RWPE2 (cell line): ENCODE measurements at regions not wholly inside any gene's neighbourhood (a gene's known extent, or its start where the extent isn't known, plus 50 kb on each side); places are given as distances from the start of the nearest gene placed in this dataset.

Experiments
- ATAC-seq: fragments of 200-7000 bp; cut with Tn5 transposase; 3 replicates; pipeline ENCODE4 v1.9.1; 2021; ENCODE audit warnings: low read depth
- DNase-seq: peaks from one replicate; pipeline ENCODE4 v3.0.0-alpha.2; 2020; ENCODE audit warnings: low spot score
- H3K27ac ChIP-seq: fragments of 450-650 bp; 2 replicates; pipeline ENCODE4 v1.5.1; 2017; ENCODE audit warnings: mild to moderate bottlenecking; ENCODE audit not compliant: poor library complexity, severe bottlenecking
- H3K27me3 ChIP-seq: fragments of 250-450 bp; sonication (Bioruptor Pico); 2 replicates; pipeline ENCODE4 v1.5.1; 2021; ENCODE audit warnings: mild to moderate bottlenecking, moderate library complexity; ENCODE audit not compliant: insufficient read depth, poor library complexity, severe bottlenecking
- H3K36me3 ChIP-seq: fragments of 250-450 bp; sonication (Bioruptor Pico); 2 replicates; pipeline ENCODE4 v1.5.1; 2020; ENCODE audit warnings: low read depth, mild to moderate bottlenecking, moderate library complexity
- H3K4me1 ChIP-seq: fragments of 250-450 bp; sonication (Bioruptor Pico); 2 replicates; pipeline ENCODE4 v1.5.1; 2021; ENCODE audit warnings: mild to moderate bottlenecking, moderate library complexity; ENCODE audit not compliant: insufficient read depth, poor library complexity, severe bottlenecking
- H3K4me3 ChIP-seq: fragments of 250-450 bp; sonication (Bioruptor Pico); 2 replicates; pipeline ENCODE4 v1.5.1; 2021; ENCODE audit warnings: mild to moderate bottlenecking, moderate library complexity; ENCODE audit not compliant: severe bottlenecking
- H3K9me3 ChIP-seq: fragments of 250-450 bp; sonication (Bioruptor Pico); 2 replicates; pipeline ENCODE4 v1.5.1; 2021; ENCODE audit warnings: mild to moderate bottlenecking, moderate library complexity; ENCODE audit not compliant: severe bottlenecking
- TF ChIP-seq, protein P1 (sequence below): fragments of 450-650 bp; IDR thresholded peaks from one replicate; pipeline ENCODE4 v1.5.1; 2017; ENCODE audit warnings: mild to moderate bottlenecking, moderate library complexity; ENCODE audit not compliant: poor library complexity, severe bottlenecking

DNA sequence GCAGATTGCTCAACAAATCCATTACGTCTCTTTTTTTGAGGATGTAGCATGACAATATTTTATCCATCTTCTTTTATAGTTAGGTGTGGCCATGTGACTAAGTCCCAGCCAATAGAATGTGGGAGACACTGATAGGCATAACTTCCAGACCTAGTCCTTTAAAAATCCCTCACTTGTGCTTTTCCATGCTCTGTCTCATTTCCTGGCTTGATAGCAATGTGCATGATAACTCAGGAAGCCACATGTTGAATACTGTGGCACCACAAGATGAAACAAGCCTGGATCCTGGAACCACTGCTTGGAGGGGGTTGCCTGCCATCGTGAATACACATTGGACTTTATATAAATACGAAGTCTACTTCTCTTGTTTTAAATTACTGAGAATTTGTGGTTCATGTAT, 184.0 kb upstream of the NEIL3 start:
- Histone ChIP-seq H3K4me3 (no peak overlapping the region), H3K27me3 (no peaks in the 10 kb centered on the region), H3K36me3 (no peaks in the 10 kb centered on the region), H3K9me3 (peaks cover 14% of the 10 kb centered on the region), H3K27ac (no peak overlapping the region), H3K4me1 (peaks cover 33% of the 10 kb centered on the region)
- ATAC-seq (peak; percentile 33; the same call in 1 of the 3 replicates), DNase-seq (no peak)
- TF ChIP-seq, protein P1, sequence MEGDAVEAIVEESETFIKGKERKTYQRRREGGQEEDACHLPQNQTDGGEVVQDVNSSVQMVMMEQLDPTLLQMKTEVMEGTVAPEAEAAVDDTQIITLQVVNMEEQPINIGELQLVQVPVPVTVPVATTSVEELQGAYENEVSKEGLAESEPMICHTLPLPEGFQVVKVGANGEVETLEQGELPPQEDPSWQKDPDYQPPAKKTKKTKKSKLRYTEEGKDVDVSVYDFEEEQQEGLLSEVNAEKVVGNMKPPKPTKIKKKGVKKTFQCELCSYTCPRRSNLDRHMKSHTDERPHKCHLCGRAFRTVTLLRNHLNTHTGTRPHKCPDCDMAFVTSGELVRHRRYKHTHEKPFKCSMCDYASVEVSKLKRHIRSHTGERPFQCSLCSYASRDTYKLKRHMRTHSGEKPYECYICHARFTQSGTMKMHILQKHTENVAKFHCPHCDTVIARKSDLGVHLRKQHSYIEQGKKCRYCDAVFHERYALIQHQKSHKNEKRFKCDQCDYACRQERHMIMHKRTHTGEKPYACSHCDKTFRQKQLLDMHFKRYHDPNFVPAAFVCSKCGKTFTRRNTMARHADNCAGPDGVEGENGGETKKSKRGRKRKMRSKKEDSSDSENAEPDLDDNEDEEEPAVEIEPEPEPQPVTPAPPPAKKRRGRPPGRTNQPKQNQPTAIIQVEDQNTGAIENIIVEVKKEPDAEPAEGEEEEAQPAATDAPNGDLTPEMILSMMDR, result no peak

DNA sequence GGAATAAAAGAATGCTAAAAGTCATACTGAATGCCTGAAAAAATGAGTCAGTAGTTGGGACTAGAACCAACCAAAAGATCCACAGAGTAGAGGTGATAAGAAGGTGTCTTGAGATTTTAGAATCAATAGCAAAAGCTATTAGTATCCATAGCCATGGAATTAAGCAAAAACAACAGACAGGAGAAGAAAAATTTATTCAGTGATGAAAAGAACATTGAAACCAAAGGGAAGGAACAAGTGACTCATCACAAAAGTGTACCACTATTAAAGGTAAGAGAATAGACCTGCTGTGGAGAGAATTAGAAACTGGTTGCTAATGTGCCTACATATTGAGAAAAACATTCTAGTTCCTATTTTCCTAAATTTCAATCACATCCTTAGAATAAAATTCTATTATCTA, 182.0 kb upstream of the NEIL3 start:
- H3K4me1 ChIP-seq, result peaks cover 33% of the 10 kb centered on the region
- TF ChIP-seq, protein P1, result no peak
- peak overlapping the region; percentile 75 for H3K27ac ChIP-seq
- H3K27me3 ChIP-seq, result no peaks in the 10 kb centered on the region
- no peak overlapping the region for H3K4me3 ChIP-seq
- peaks cover 10% of the 10 kb centered on the region for H3K9me3 ChIP-seq
- DNase-seq (no peak), ATAC-seq (no peak; the same call in 2 of the 3 replicates)
- H3K36me3 ChIP-seq, result no peaks in the 10 kb centered on the region

DNA sequence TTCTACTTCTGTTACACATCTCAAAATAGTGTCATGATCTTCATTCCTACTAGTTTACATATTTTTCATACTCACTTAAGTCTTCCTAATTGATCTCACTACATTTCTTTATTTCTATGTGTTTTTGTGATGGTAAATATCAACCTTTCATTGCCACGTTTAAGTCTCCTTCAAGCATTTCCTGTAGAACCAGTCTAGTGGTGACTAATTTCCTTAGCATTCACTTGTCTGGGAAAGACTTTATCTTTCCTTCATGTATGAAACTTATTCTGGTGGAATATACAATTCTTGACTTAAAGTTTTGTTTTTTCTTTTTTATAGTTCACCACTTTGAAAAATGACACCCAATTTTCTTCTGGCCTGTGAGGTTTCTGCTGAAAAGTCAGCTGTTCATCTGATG, 181.4 kb upstream of the NEIL3 start:
- Histone ChIP-seq H3K4me1 (peaks cover 33% of the 10 kb centered on the region), H3K9me3 (peaks cover 10% of the 10 kb centered on the region), H3K36me3 (no peaks in the 10 kb centered on the region), H3K27me3 (no peaks in the 10 kb centered on the region), H3K4me3 (no peak overlapping the region), H3K27ac (peak overlapping the region; percentile 75)
- DNase-seq (no peak), ATAC-seq (peak; percentile 82)
- TF ChIP-seq, protein P1, result no peak

DNA sequence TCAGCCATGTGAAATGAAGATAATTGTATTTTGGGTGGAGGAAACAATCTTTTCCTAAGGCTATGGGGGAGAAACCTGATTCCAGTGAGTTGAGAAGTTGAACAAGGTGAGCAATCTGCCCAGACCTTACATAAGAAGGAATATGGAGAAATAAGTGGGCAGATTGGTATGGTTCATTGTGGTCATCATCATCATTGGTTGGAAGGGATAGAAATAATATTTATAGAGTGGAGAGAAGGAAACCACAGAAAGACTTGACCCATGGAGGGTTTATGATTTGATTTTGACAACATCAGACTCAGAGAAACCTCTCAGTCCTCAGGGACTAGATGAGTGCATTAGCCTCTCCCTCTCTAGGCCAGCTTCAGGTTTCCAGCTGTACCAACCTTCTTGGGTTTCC, 177.9 kb upstream of the NEIL3 start:
- H3K4me1 ChIP-seq, result peaks cover 17% of the 10 kb centered on the region
- H3K4me3 ChIP-seq, result no peak overlapping the region
- H3K27me3 ChIP-seq, result no peaks in the 10 kb centered on the region
- TF ChIP-seq, protein P1, result no peak
- H3K9me3 ChIP-seq, result peaks cover 10% of the 10 kb centered on the region
- no peaks in the 10 kb centered on the region for H3K36me3 ChIP-seq
- DNase-seq (no peak), ATAC-seq (no peak)
- H3K27ac ChIP-seq, result no peak overlapping the region

DNA sequence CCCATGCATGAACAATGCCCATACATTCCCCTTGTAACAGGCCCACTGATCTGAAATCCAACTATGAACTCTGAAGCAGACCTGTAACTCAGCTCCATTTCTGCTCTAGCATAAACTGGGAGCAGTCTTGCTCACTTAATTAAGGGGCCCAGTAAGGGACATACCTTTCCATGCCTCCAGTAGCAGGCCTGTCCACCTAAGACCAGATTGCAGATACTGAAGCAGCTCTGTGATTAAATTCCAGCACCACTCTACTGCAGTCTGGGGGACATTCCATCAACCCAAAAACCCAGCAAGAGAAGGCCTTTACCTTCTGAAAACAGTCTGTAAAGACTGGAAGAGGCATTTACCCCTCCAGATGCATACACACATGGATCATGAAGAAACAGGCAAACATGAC, 162.0 kb upstream of the NEIL3 start:
- DNase-seq (no peak), ATAC-seq (no peak)
- H3K27ac ChIP-seq, result no peak overlapping the region
- no peaks in the 10 kb centered on the region for H3K27me3 ChIP-seq
- no peaks in the 10 kb centered on the region for H3K4me1 ChIP-seq
- TF ChIP-seq, protein P1, result no peak
- H3K9me3 ChIP-seq, result no peaks in the 10 kb centered on the region
- H3K4me3 ChIP-seq, result no peak overlapping the region
- no peaks in the 10 kb centered on the region for H3K36me3 ChIP-seq
